Fibroblast of the conjunctiva (primary cell): ENCODE measurements at regions not wholly inside any gene's neighbourhood (a gene's known extent, or its start where the extent isn't known, plus 50 kb on each side); places are given as distances from the start of the nearest gene placed in this dataset.
A peak's percentile ranks its signal among the peaks of the same experiment; 100 is the strongest.
"Not testable (repeated sequence)": the region's sequence is repeated elsewhere in the genome, so short reads cannot be mapped to it uniquely, and the experiment has no call there.

Experiments
- DNase-seq: peaks from one replicate; pipeline ENCODE4 v3.0.0-alpha.2; 2010; ENCODE audit warnings: low read depth

DNA sequence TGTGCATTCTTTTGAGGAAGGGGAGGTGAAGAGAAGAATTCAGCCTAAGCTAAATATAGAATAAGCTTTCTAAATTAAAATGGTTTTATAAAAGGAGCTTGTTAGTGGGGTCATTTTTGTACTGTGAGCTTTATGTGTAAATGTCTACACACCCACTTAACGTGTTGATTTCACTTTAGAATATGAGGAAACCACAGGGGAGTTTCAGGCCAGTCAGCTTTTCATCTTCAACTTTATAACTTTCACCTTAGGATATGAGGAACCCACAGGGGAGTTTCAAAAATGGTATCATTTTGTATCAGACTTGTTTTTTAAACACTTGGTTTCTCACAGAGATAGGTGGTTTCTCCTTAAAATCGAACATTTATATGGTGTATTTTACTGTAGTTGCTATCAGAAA, 120.7 kb upstream of the NIPA1 start:
- not testable (repeated sequence) for DNase-seq

DNA sequence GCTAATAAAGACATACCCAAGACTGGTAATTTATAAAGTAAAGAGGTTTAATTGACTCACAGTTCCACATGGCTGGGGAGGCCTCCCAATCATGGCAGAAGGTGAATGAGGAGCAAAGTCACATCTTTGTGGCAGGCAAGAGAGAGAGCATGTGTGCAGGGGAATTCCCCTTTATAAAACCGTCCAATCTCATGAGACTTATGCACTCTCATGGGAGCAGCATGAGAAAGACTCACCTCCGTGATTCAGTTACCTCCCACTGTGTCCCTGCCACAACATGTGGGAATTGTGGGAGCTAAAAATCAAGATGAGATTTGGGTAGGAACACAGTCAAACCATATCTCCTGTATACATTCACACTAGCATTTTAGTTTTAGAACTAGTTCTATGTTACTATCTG, 101.7 kb upstream of the NIPA1 start:
- DNase-seq: not testable (repeated sequence)

DNA sequence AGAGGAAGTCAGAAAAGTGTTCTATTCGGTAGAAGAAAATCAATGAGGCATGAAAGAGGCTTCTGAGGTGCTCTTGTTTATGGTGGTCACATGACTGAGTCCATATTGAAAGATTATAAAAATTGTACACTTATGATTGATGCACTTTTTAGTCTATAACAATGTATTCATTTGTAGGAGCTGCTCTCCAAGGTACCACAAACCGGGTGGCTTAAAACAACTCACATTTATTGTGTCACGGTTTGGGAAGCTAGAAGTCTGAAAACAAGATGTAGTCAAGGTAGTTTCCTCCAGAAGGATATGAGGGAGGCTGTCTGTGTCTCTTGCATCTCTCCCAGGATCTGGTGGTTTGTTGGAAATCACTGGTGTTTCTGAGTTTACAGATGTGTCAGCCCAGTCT, 86.6 kb upstream of the NIPA1 start:
- DNase-seq: not testable (repeated sequence)

DNA sequence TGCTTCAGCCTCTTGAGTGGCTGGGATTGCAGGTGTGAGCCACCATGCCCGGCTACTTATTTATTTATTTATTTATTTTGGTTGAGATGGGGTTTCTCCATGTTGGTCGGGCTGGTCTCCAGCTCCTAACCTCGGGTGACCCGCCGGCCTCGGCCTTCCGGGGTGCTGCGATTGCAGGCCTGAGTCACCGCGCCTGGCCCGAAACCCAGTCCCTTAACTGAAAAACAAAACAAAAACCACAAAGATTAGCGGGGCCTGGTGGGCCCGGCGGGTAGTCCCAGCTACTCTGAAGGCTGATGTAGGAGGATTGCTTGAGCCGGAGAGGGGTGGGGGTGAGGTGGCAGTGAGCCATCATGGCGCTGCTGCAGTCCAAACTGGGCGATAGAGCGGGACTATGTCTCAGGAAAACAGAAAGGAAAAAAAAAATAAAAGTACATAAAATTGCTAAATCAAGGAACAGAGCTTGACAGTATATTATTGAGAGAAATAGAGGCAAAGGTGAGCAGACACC, 75.6 kb upstream of the NIPA1 start:
- not testable (repeated sequence) for DNase-seq

DNA sequence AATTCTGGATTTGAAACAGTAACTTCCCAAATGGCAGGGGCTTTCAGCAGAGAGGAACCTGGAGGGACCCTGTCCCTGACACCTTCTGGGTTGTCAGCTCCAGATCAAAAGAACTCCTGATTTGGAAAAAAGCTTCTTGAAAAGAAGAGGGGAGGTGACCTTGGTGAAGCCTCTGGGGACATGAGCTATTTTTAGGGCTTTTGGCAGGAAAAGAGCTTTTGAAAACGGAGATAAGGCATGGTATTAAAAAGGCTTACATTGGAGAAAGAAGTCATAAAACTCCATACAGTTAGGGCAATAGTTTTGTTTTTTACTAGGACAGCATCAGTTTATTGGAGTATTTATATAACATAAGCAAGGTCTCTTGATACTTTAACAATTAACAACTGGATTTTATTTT, 72.5 kb upstream of the NIPA1 start:
- DNase-seq: not testable (repeated sequence)

DNA sequence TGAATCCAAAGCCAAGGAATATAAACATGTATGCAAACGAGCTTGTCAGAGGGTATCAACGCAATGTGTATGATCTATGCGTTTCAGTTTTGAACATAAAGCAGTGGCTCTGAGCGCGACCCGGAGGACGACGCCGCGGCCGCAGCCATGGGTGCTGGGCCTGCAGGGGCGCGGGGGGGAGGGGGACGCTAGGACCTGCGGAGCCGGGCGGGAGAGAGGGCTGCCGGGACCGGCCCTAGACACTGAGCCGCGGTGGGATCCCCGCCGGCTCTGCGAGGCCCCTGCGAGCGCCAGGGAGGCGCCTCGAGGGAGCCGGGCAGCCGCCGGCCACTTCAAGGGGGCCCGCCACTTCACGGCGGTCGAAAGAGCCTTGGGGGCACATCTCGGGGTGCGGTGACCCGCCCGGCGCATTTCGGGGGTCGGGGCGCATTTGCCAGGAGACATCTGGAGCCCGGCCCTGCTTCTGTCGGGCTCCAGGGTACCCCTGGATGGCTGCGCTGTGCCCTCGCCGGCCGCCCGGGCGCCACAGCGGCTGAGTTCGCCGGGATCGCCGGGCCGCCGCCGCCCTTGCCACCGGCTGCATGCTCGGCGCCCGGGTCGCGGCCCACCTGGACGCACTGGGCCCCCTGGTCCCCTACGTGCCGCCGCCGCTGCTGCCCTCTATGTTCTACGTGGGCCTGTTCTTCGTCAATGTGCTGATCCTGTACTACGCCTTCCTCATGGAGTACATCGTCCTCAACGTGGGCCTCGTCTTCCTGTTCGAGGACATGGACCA, 71.9 kb upstream of the NIPA1 start:
- DNase-seq: not testable (repeated sequence)

DNA sequence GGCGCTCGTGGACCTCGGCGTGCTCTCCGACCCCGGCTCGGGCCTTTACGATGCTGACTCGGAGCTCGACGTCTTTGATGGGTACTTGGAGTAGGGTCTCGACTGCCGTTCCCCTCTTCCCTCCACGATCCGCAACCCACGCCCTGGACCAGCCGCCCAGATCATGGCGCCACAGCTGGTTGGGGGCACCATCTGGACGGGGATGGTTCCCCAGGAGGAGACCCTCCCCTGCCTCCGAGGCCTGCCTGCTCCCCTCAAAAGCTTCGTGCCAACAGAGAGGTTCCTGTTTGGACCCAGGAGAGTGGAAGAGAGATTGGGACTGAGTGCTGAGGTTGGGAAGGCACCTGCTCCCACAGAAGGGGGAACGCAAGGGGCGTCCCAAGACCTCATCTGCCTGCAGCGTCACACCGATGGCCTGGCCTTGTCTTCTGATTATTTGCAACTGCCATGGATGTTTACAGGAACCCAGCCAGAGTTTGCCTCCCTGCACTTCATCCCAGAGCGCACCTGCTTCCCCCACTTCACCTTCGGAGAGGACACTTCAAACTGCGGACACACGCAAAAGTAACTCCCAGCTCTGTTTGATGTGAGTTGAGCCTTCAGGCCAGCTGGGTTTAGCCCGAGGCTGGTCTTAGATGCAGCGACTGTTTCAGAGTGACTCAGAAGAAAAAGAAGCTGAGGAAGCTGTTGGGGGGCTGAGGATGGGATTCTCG, 71.2 kb upstream of the NIPA1 start:
- DNase-seq: not testable (repeated sequence)

DNA sequence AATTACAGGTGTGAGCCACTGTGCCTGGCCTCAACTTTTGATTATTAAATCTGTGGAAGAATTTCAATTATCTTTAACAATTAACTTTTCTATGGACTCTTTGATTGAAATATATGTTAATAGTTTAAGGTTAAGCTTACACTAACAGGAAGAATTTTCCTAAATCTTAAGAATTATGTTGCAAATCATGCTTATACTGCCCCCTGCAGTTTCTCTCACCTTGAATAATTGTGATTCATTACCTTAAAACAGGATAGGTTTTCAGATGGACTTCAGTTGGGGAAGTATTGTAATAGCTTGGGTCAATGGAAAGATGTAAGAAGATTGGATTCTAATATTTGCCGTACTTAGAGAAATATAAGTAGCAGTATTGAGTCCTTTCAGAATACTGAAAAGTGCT, 66.5 kb upstream of the NIPA1 start:
- DNase-seq: peak; percentile 0

DNA sequence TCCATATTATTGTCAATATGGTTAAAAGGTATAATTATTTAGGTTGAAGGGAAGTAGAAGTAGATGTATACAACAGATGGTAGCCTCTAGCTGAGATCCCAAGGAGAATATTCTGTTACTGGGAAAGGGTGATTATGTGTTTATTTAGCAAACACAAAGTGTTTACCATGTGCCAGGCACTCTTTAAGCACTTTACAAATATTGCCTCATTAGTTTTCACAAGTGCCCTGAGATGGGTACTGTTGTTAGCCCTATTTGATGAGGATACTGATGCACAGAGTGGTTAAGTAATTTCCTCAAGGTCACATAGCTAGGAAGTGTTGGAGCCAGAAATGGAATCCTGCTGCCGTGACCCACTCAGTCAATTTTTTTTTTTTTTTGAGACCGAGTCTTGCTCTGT, 60.3 kb upstream of the NIPA1 start:
- DNase-seq: not testable (repeated sequence)

DNA sequence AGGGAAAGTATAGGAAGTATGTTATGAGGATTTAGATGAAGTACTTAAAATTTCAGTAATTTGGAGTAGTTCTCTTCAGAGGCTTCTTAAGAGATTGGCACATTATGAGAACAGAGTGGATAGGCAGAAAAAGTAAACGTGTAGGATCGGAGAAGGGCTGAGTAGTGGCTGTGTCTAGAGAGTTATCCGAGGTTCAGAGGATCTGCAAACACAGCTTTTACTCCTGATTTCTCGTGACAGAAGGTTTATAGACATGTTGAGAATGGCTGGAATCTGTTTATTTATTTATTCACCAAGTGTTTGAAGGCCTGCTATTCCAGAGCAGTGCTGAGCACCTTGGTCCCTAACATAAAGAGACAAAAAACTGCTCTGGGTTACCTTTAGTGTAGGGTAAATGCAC, 51.4 kb upstream of the NIPA1 start:
- not testable (repeated sequence) for DNase-seq

DNA sequence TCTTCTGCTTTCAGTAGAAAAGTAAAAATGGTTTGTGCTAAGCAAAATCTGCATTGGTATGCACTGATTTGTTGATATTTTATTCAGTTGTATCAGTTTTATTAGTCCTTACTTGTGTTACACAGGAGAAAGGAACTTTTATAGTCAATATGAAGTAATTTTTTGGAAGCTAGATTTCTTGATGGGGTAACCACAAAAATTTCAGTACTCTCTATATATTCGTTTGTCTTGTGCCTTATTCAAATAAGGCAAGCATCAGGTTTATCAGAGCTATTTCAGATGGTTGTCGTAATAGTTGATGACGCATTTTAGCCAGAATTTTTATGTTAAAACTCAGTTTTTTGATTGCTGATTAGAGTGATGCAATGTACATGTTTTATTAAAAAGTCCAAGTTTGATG, 50.7 kb upstream of the NIPA1 start:
- no peak for DNase-seq

DNA sequence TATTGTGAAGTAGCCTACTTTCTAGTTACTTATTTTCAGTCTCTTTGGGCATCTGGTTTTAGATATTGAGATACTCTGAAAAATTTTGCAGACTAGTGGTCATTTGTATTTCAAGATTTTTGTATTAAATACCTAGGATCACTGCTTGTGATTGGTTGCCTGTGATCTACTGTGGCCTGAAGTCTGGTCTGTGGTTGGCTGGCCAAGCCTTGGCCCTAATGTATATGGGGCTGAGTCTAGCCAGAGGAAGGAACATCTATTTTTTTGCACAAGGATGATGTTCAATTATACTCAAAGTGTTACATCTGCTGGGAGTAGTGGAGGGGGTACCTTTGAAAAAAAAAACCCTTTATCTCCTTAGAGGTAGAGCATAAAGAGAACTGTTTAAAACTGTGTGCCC, 50.2 kb upstream of the NIPA1 start:
- not testable (repeated sequence) for DNase-seq
